ENCODE measurements at regions not wholly inside any gene's neighbourhood (a gene's known extent, or its start where the extent isn't known, plus 50 kb on each side); places are given as distances from the start of the nearest gene placed in this dataset.

- DNase-seq = no peak
These were observed 362.3 kb upstream of the CBLB start for GRCh38 chr3:106231086-106231485.

GRCh38 chr3:106232956-106233355 lies 364.1 kb upstream of the CBLB start:
- no peak for DNase-seq

GRCh38 chr3:106239195-106239697 lies 370.4 kb upstream of the CBLB start:
- DNase-seq = no peak

- DNase-seq = no peak
These were observed 372.8 kb upstream of the CBLB start for GRCh38 chr3:106241593-106241992.

- no peak for DNase-seq
These were observed 374.0 kb upstream of the CBLB start for GRCh38 chr3:106242781-106243180.

GRCh38 chr3:106245400-106245799 lies 376.6 kb upstream of the CBLB start:
- no peak for DNase-seq

- DNase-seq = peak; percentile 5
These were observed 379.3 kb upstream of the CBLB start for GRCh38 chr3:106247902-106248684.

GRCh38 chr3:106249159-106249558 lies 380.3 kb upstream of the CBLB start:
- peak; percentile 4 for DNase-seq

- no peak for DNase-seq
These were observed 381.2 kb upstream of the CBLB start for GRCh38 chr3:106249981-106250380.

GRCh38 chr3:106251160-106251892 lies 382.5 kb upstream of the CBLB start:
- no peak for DNase-seq

- DNase-seq = no peak
These were observed 387.0 kb upstream of the CBLB start for GRCh38 chr3:106255870-106256248.

GRCh38 chr3:106256249-106256957 lies 387.6 kb upstream of the CBLB start:
- DNase-seq = no peak

GRCh38 chr3:106257172-106257571 lies 388.4 kb upstream of the CBLB start:
- DNase-seq = no peak

- DNase-seq = no peak
These were observed 392.6 kb upstream of the CBLB start for GRCh38 chr3:106261396-106261795.

- peak; percentile 10 for DNase-seq
These were observed 393.3 kb upstream of the CBLB start for GRCh38 chr3:106261915-106262683.

GRCh38 chr3:106263011-106263410 lies 394.2 kb upstream of the CBLB start:
- no peak for DNase-seq

- no peak for DNase-seq
These were observed 394.7 kb upstream of the CBLB start for GRCh38 chr3:106263546-106263945.

GRCh38 chr3:106265704-106266103 lies 396.9 kb upstream of the CBLB start:
- no peak for DNase-seq

- DNase-seq = no peak
These were observed 399.9 kb upstream of the CBLB start for GRCh38 chr3:106268696-106269095.

GRCh38 chr3:106272302-106272701 lies 403.5 kb upstream of the CBLB start:
- no peak for DNase-seq

- DNase-seq = no peak
These were observed 406.8 kb upstream of the CBLB start for GRCh38 chr3:106275592-106275991.

- no peak for DNase-seq
These were observed 407.3 kb upstream of the CBLB start for GRCh38 chr3:106276151-106276550.
